ENCODE measurements at regions not wholly inside any gene's neighbourhood (a gene's known extent, or its start where the extent isn't known, plus 50 kb on each side); places are given as distances from the start of the nearest gene placed in this dataset.

DNA sequence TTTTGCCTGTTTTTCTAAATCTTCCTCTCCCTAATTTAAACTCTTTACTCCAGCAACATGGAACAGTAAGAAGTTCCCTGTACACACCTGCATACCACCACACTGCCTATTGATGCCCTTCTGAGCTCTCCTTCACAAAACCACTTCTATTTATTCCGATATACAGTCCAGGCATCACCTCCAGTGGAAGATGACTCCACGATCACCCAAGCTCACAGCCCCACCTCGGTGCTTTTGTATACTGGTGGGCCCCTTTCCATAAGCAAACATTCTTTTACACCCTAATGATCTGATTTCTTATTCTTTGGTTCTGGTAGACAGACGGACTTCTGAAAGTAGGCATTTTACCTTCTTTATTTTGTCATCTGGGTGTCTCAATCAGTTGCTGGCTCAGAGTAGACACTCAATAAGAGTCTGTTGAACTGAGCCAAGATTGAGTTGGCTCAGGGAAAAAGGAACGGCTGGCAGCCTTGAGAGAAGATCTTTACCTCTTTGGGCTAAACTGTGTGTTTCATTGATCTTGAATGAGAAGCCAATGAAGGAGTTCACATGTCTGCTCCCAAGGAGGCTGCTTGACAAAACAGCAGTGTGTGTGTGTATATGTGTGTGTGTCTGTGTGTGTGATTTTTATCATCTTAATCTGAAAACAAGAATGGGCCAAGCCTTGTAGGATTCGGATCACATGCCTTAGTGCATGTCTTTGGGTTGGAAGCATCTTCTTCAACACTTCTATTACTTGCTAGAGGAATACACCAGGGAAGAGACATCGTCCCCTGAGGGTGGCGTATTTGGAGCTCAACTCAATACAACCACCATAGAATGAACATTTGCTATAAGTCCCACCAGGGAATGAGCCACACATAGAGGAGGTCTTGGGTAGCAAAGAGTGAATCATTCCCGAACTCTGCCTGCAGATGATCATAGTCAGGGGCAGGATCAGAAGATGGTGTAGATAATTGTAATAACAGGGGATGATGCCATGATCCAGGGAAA is 341.8 kb downstream of the CYRIA start:
- H3K27ac Mint-ChIP-seq: no peak overlapping the region
- H3K27me3 Mint-ChIP-seq (ENCODE audit: low read depth in 3 of 3): peaks cover 0 to 5% (median 4%) of the 10 kb centered on the region in 3 donors
- no peak for DNase-seq
- no peak overlapping the region for H3K4me3 Mint-ChIP-seq
- H3K36me3 Mint-ChIP-seq: no peaks in the 10 kb centered on the region
- H3K9me3 Mint-ChIP-seq: no peaks in the 10 kb centered on the region
- H3K4me1 Mint-ChIP-seq: no peaks in the 10 kb centered on the region

GRCh38 chr2:16323126-16323520 is 342.5 kb downstream of the CYRIA start:
- Mint-ChIP-seq H3K4me3 (no peak overlapping the region), H3K27me3 (ENCODE audit: low read depth in 3 of 3) (peaks cover 0 to 5% (median 4%) of the 10 kb centered on the region in 3 donors)

DNA sequence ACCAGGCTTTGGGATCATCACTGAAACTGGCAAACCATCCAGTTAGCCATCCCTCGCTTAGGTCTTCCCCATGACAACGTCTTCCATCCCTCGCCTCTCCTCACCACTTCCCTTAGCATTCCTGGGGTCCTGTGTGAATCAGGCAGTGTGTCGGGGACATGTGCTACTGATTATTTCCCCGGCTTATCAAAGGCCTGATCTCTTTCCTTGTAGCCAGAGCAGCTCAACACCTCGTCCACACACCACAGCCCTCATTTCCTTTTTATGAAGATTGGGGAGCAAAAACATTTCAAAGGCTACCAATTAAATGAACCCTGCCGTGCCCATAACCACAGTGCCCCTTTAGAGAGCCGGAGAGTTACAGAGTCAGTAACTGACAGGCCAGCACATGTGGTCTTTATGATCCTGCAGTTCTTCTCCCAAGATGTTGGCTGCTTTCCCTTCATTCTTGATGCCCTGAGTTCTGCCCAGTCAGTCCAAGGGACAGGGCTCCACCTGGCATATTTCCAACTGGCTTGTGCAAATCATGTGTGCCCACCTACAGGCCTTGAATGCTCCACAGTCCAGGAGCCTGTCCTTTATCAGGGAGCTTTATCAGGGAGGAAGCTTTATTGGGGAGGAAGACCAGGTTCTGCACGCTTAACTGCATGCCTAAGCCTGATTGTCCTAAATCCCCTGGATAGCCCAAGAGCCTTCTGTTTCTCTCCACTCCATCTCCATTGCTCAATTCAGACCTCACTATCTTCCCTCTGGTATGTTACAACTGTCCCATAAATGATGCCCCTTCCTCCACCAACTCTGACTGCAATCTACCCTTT is 343.1 kb downstream of the CYRIA start:
- no peak for DNase-seq
- Mint-ChIP-seq H3K9me3 (no peaks in the 10 kb centered on the region), H3K36me3 (no peaks in the 10 kb centered on the region), H3K4me3 (no peak overlapping the region), H3K4me1 (no peaks in the 10 kb centered on the region), H3K27ac (no peak overlapping the region), H3K27me3 (ENCODE audit: low read depth in 3 of 3) (peaks cover 0 to 5% (median 4%) of the 10 kb centered on the region in 3 donors)

More at GRCh38 chr2:16323126-16323520, 342.5 kb downstream of the CYRIA start:
- Mint-ChIP-seq H3K4me1 (no peaks in the 10 kb centered on the region), H3K27ac (no peak overlapping the region), H3K9me3 (no peaks in the 10 kb centered on the region), H3K36me3 (no peaks in the 10 kb centered on the region)
- no peak for DNase-seq

DNA sequence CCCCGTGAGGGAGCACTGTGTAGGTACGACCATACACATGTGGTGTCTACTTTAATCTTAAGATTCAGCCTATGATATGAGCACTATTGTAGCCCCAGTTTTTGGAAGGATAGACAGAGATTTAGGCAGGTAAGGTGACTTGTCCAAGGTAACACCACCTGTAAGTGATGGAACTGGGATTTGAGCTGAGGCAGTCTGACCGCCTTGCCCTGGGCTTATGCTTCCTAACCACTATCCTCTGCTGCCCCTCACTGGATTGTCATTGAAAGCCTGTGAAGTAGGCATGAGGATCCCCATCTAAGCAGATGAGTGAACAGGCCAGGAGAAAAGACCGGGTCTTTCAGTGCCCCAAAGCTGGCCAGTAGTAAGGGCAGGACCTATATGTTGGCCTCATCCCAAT is 343.8 kb downstream of the CYRIA start:
- Mint-ChIP-seq H3K4me1 (no peaks in the 10 kb centered on the region), H3K27ac (no peak overlapping the region), H3K4me3 (no peak overlapping the region), H3K27me3 (ENCODE audit: low read depth in 3 of 3) (peaks cover 0 to 4% (median 4%) of the 10 kb centered on the region in 3 donors), H3K9me3 (no peaks in the 10 kb centered on the region), H3K36me3 (no peaks in the 10 kb centered on the region)
- no peak for DNase-seq

GRCh38 chr2:16321256-16321655 is 344.4 kb downstream of the CYRIA start:
- H3K4me3 Mint-ChIP-seq: no peak overlapping the region
- no peaks in the 10 kb centered on the region for H3K4me1 Mint-ChIP-seq
- H3K27ac Mint-ChIP-seq: no peak overlapping the region
- no peak for DNase-seq
- H3K9me3 Mint-ChIP-seq: no peaks in the 10 kb centered on the region
- no peaks in the 10 kb centered on the region for H3K36me3 Mint-ChIP-seq
- peaks cover 0 to 3% (median 2%) of the 10 kb centered on the region in 3 donors for H3K27me3 Mint-ChIP-seq (ENCODE audit: low read depth in 3 of 3)

DNA sequence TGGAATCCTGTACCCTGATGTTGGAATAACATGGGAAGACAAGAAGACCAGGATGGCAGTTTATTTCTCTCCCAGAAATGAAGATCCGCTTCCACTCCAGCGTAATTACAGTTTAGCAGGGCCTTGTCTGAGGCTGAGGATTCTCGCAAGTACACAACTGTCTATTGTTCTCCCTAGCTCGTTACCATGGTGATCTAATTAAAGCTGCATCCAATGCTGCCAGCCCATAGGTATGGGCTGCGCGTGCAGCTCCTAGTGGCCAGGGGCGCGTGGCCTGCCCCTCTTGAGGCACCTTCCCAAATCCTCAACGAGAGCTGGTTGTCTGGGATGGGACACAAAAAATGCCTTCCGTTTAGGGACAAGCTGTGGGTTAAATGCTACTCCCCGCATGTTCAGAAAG is 344.9 kb downstream of the CYRIA start:
- Mint-ChIP-seq H3K36me3 (no peaks in the 10 kb centered on the region), H3K27me3 (ENCODE audit: low read depth in 3 of 3) (peaks cover 0 to 3% (median 2%) of the 10 kb centered on the region in 3 donors)

GRCh38 chr2:16319551-16320121 is 346.0 kb downstream of the CYRIA start:
- Mint-ChIP-seq H3K4me1 (no peaks in the 10 kb centered on the region), H3K27me3 (ENCODE audit: low read depth in 3 of 3) (peaks cover 0 to 2% (median 0%) of the 10 kb centered on the region in 3 donors), H3K9me3 (no peaks in the 10 kb centered on the region), H3K36me3 (no peaks in the 10 kb centered on the region), H3K27ac (no peak overlapping the region), H3K4me3 (no peak overlapping the region)
- DNase-seq: no peak

More for the DNA sequence above, 344.9 kb downstream of the CYRIA start:
- no peaks in the 10 kb centered on the region for H3K9me3 Mint-ChIP-seq
- no peak for DNase-seq
- no peak overlapping the region for H3K27ac Mint-ChIP-seq
- H3K4me3 Mint-ChIP-seq: no peak overlapping the region
- H3K4me1 Mint-ChIP-seq: no peaks in the 10 kb centered on the region

DNA sequence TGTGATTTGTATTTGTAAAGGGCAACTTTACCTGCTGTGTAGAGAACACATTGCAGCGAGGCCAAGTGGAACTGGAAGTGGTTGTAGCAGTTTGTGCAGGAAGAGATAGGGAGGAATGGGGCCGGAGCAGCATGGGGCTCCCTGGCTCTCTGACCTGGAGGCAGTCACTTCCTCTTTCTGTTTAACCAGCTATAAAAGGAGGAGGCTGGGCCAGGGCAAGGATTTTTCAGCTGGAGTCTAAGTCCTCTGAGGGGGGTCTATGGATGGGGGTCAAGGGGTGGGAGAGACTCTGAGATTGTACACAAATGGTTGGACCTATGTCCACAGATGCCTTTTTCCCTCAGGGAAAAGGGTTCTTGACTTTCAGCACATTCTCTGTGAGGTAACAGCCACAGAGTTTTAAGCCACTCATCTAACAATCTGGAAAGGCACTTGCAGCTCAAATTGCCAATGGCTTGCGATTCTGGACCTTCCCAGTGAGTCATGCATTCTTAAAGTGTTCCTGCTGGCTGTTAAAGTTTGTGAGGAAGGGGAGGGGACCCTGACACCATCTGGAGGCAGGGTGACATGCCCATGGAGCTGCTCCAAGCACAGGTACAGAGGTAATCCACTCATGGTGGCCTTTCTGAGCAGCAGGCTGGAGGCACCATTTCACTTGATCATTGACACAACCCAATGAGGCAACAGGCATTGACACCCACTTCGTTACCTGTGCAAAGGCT is 347.0 kb downstream of the CYRIA start:
- H3K27ac Mint-ChIP-seq: no peak overlapping the region

DNA sequence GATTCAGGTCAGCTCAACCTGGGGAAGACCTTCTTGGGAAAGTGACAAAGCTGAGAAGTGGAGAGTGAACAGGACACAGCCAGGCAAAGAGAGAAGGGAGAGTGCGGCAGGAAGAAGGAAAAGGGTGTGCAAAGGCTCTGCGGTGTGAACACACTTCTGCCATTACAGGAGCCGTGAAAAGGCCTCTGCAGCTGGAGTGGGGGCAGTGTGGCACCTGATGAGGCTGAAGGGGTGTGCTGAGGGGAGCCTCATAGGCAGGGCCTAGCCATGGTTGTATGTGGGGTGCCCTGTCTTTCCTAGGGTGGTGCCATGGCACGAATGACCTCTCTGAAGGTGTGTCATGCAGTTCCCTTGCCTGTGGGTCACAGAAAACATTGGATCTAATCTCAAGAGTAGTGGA is 347.6 kb downstream of the CYRIA start:
- Mint-ChIP-seq H3K27me3 (ENCODE audit: low read depth in 3 of 3) (peaks cover 0 to 2% (median under 1%) of the 10 kb centered on the region in 3 donors), H3K27ac (no peak overlapping the region), H3K9me3 (no peaks in the 10 kb centered on the region), H3K4me3 (no peak overlapping the region), H3K4me1 (no peaks in the 10 kb centered on the region), H3K36me3 (no peaks in the 10 kb centered on the region)
- no peak for DNase-seq

More for the DNA sequence above, 347.0 kb downstream of the CYRIA start:
- Mint-ChIP-seq H3K27me3 (ENCODE audit: low read depth in 3 of 3) (peaks cover 0 to 2% (median 0%) of the 10 kb centered on the region in 3 donors), H3K36me3 (no peaks in the 10 kb centered on the region), H3K4me1 (no peaks in the 10 kb centered on the region), H3K9me3 (no peaks in the 10 kb centered on the region), H3K4me3 (no peak overlapping the region)
- no peak for DNase-seq

DNA sequence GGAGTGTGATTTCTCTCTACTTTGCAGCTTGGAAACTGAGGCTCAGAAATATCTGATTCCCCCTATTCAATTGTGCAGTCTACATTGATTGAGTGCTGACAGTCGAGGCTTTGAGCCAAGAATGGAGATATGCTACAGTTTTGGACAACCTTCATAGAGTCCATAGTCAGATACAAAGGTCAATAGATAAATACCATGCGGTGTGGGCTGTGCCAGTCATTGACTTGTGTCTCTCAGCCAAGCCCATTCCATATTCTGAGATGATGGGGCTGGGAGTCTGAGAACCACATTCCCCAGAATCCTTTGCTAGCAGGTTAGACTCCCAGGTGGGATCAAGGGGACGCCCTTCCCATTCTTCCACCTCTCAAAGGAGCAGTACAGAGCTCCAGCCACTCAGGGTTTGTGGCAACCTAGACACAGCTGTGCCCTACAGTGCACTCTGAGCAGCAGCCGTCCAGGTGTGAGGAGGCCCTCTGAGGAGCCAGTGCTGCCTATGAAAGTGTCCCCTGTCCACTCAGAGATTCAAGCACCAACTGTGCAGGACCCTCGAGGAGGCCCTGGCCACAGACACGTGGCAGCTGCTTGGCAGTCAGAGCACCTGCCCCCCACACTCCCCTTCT is 348.3 kb downstream of the CYRIA start:
- Mint-ChIP-seq H3K27me3 (ENCODE audit: low read depth in 3 of 3) (peaks cover 0 to 2% (median 0%) of the 10 kb centered on the region in 3 donors), H3K27ac (no peak overlapping the region), H3K9me3 (no peaks in the 10 kb centered on the region), H3K4me3 (no peak overlapping the region), H3K4me1 (no peaks in the 10 kb centered on the region), H3K36me3 (no peaks in the 10 kb centered on the region)
- no peak for DNase-seq

DNA sequence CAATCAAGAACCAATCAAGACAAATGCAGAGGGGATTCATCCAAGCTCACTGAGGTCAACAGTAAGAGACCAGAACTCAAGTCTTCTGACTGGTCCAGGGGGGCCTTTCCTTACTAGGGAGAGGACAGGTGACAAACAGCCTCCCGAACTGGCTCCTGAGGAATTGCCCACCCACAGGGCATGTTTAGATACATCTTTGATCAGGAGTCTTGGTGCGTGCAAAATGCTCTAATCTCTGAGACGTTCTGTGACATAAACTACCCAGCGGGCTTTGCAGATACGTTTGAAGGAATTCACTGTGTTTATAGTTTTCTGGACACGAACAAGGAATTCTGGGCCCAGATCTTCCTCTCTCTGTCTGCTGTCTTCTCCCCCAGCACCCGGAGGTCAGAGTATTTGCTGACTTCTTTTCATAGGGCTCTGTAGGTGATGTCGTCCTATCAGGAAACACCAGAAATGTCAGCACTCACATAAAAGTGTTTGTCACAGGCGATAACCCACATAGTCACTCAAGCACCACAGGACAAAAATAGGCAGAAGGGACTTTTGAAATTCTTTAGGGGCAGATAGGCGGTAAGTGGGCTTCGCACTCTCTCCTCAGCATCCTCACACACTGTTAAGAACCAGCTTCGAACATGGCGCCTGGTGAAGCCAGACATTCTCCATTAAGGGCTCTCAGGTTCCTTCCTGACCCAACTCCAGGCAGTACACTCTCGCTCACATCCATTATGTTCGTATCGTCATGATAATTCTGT is 349.0 kb downstream of the CYRIA start:
- no peaks in the 10 kb centered on the region for H3K36me3 Mint-ChIP-seq
- H3K4me3 Mint-ChIP-seq: no peak overlapping the region
- H3K27me3 Mint-ChIP-seq (ENCODE audit: low read depth in 3 of 3): peaks cover 0 to 2% (median 2%) of the 10 kb centered on the region in 3 donors
- no peaks in the 10 kb centered on the region for H3K4me1 Mint-ChIP-seq
- H3K27ac Mint-ChIP-seq: no peak overlapping the region
- H3K9me3 Mint-ChIP-seq: no peaks in the 10 kb centered on the region
- DNase-seq: no peak

DNA sequence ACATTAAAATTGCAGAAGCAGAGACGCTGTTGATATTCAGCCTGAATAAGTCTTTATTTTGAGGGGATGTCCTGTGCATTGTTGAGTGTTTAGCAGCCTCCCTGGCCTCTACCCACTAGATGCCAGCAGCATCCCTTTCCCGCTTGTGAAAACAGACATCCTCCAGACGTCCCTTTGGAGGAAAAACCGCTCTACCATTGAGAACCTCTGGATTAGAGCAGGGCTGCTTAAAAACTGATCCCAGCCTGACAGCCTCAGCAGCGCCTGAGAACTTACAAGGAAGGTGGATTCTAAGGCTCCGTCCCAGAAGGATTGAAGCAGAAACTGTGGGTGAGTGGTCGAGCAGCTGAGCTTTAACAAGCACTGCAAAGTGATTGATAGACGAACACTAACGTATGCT is 349.7 kb downstream of the CYRIA start:
- no peak for DNase-seq
- no peak overlapping the region for H3K27ac Mint-ChIP-seq
- no peaks in the 10 kb centered on the region for H3K36me3 Mint-ChIP-seq
- H3K4me3 Mint-ChIP-seq: no peak overlapping the region
- H3K9me3 Mint-ChIP-seq: no peaks in the 10 kb centered on the region
- H3K27me3 Mint-ChIP-seq (ENCODE audit: low read depth in 3 of 3): peaks cover 0 to 2% (median 2%) of the 10 kb centered on the region in 3 donors
- H3K4me1 Mint-ChIP-seq: no peaks in the 10 kb centered on the region
